Right kidney (tissue), 1 donor: ENCODE measurements at regions not wholly inside any gene's neighbourhood (a gene's known extent, or its start where the extent isn't known, plus 50 kb on each side); places are given as distances from the start of the nearest gene placed in this dataset.

Experiments
- DNase-seq: peaks from one replicate; pipeline ENCODE4 v3.0.0-alpha.2; 2016

GRCh38 chr10:47107007-47107747, 192.8 kb upstream of the GDF10 start:
- DNase-seq, result no peak

GRCh38 chr10:47109906-47110305, 190.1 kb upstream of the GDF10 start:
- no peak for DNase-seq

- no peak for DNase-seq
Measured at GRCh38 chr10:47111329-47111862, 188.6 kb upstream of the GDF10 start.

- DNase-seq, result no peak
Measured at GRCh38 chr10:47112612-47113011, 187.4 kb upstream of the GDF10 start.

GRCh38 chr10:47113907-47114500, 186.0 kb upstream of the GDF10 start:
- DNase-seq, result no peak

- no peak for DNase-seq
Measured at GRCh38 chr10:47114680-47115186, 185.3 kb upstream of the GDF10 start.

GRCh38 chr10:47115322-47115721, 184.7 kb upstream of the GDF10 start:
- DNase-seq, result no peak

- no peak for DNase-seq
Measured at GRCh38 chr10:47116445-47116844, 183.6 kb upstream of the GDF10 start.

- DNase-seq, result no peak
Measured at GRCh38 chr10:47118326-47118725, 181.7 kb upstream of the GDF10 start.

GRCh38 chr10:47121336-47121735, 178.7 kb upstream of the GDF10 start:
- no peak for DNase-seq

- no peak for DNase-seq
Measured at GRCh38 chr10:47123716-47124288, 176.2 kb upstream of the GDF10 start.

- DNase-seq, result no peak
Measured at GRCh38 chr10:47127188-47127785, 172.7 kb upstream of the GDF10 start.

GRCh38 chr10:47130491-47130890, 169.5 kb upstream of the GDF10 start:
- DNase-seq, result no peak

GRCh38 chr10:47133871-47134570, 166.0 kb upstream of the GDF10 start:
- DNase-seq, result no peak

- no peak for DNase-seq
Measured at GRCh38 chr10:47136866-47137265, 163.1 kb upstream of the GDF10 start.

- DNase-seq, result no peak
Measured at GRCh38 chr10:47137311-47137851, 162.6 kb upstream of the GDF10 start.

- no peak for DNase-seq
Measured at GRCh38 chr10:47139121-47139520, 160.9 kb upstream of the GDF10 start.

- DNase-seq, result no peak
Measured at GRCh38 chr10:47140761-47141348, 159.1 kb upstream of the GDF10 start.

- no peak for DNase-seq
Measured at GRCh38 chr10:47141349-47141748, 158.6 kb upstream of the GDF10 start.

GRCh38 chr10:47143072-47143471, 156.9 kb upstream of the GDF10 start:
- DNase-seq, result no peak

- no peak for DNase-seq
Measured at GRCh38 chr10:47143473-47143872, 156.5 kb upstream of the GDF10 start.

- DNase-seq, result no peak
Measured at GRCh38 chr10:47144525-47144924, 155.5 kb upstream of the GDF10 start.
